Right lobe of liver (tissue), 6 donors: ENCODE measurements at regions not wholly inside any gene's neighbourhood (a gene's known extent, or its start where the extent isn't known, plus 50 kb on each side); places are given as distances from the start of the nearest gene placed in this dataset.

ENCODE experiments used
- ATAC-seq, 4 donors: fragments of 200-7000 bp; cut with Tn5 transposase; one replicate each; pipeline ENCODE4 v1.9.1; 2020; ENCODE audit warnings: mild to moderate bottlenecking in 4 of 4, moderate library complexity in 4 of 4
- DNase-seq, 3 donors: peaks; one replicate each; pipeline ENCODE4 v3.0.0-alpha.2; 2020
- H3K27ac ChIP-seq, 3 donors: fragments of 200-600 bp; one replicate each; pipeline ENCODE4 v1.8.0; 2022
- H3K27me3 ChIP-seq, 2 donors: fragments of 200-600 bp; one replicate each; pipeline ENCODE4 v1.8.0; 2022
- H3K36me3 ChIP-seq, 4 donors: fragments of 200-600 bp; sonication (generic) in 1 of 4; one replicate each; pipeline versions ENCODE4 v1.5.1 to v1.8.0; 2017 to 2022; ENCODE audit warnings: control low read depth in 1 of 4
- H3K4me1 ChIP-seq, 4 donors: fragments of 200-600 bp; sonication (generic) in 1 of 4; one replicate each; pipeline versions ENCODE4 v1.5.1 to v1.8.0; 2017 to 2022; ENCODE audit warnings: control low read depth in 1 of 4
- H3K4me3 ChIP-seq, 3 donors: fragments of 200-600 bp; one replicate each; pipeline ENCODE4 v1.8.0; 2022
- H3K9me3 ChIP-seq, 4 donors: fragments of 200-600 bp; sonication (generic) in 1 of 4; one replicate each; pipeline versions ENCODE4 v1.5.1 to v1.8.0; 2017 to 2022; ENCODE audit warnings: control low read depth in 1 of 4
- CTCF ChIP-seq, 4 donors: fragments of 200-600 bp in 3 of 4; fragments of 450-650 bp in 1 of 4; IDR thresholded peaks; one replicate each; pipeline versions ENCODE4 v1.5.1 to v1.8.0; 2016 to 2022; ENCODE audit warnings: antibody characterized with exemption in 4 of 4, mild to moderate bottlenecking in 2 of 4
- POLR2A ChIP-seq: fragments of 450-650 bp; IDR thresholded peaks from one replicate; pipeline ENCODE4 v1.6.1; 2017; ENCODE audit warnings: antibody characterized with exemption, mild to moderate bottlenecking
- WGBS: methylation state at CpG from one replicate; pipeline ENCODE4 v1.1.6; 2018; ENCODE audit warnings: low coverage, low lambda C conversion rate; ENCODE audit not compliant: insufficient coverage; ENCODE audit errors: missing lambda C conversion rate; 5-methylcytosine and 5-hydroxymethylcytosine counted together
- intact Hi-C, 2 donors: fragments of 100-400 bp; cut with DNase I; formaldehyde crosslinking; loops; one replicate each; pipeline versions ENCODE4 v1.11.2 to v1.14.1; 2022
- donor health status: DM: no; HTN: yes; CAD: no.
- donor health status: DM: no; HTN: no; CAD: no.
- donor health status: DM: no; HTN: no; CAD: no.
- donor health status: DM: no; HTN: yes; CAD: no.
- donor health status: DM: no; HTN: yes; CAD: no.

GRCh38 chr13:34277936-34278335, 460.0 kb downstream of the RFC3 start:
- no peaks in the 10 kb centered on the region for H3K36me3 ChIP-seq
- 37% methylated on average over 4 of the region's 4 CpGs for WGBS
- TF ChIP-seq POLR2A = no peak
- TF ChIP-seq CTCF (IDR thresholded peaks at IDR 0.05) = no peak
- no peaks in the 10 kb centered on the region for H3K4me1 ChIP-seq
- H3K9me3 ChIP-seq = no peaks in the 10 kb centered on the region
- no peaks in the 10 kb centered on the region for H3K27me3 ChIP-seq
- ATAC-seq (no peak), DNase-seq (no peak)
- H3K27ac ChIP-seq = no peak overlapping the region
- H3K4me3 ChIP-seq = no peak overlapping the region
- intact Hi-C loops = no loop called here

GRCh38 chr13:34278780-34279179, 460.8 kb downstream of the RFC3 start:
- intact Hi-C loops = no loop called here
- no peaks in the 10 kb centered on the region for H3K4me1 ChIP-seq
- H3K27me3 ChIP-seq = no peaks in the 10 kb centered on the region
- no peak for TF ChIP-seq POLR2A
- no peak for TF ChIP-seq CTCF (IDR thresholded peaks at IDR 0.05)
- no peak for ATAC-seq
- no peaks in the 10 kb centered on the region for H3K36me3 ChIP-seq
- no peak overlapping the region for H3K27ac ChIP-seq
- WGBS = 43% methylated on average over 2 of the region's 2 CpGs
- no peak overlapping the region for H3K4me3 ChIP-seq
- H3K9me3 ChIP-seq = no peaks in the 10 kb centered on the region
- no peak for DNase-seq

- no peak overlapping the region for H3K27ac ChIP-seq
- no peaks in the 10 kb centered on the region for H3K36me3 ChIP-seq
- H3K9me3 ChIP-seq = no peaks in the 10 kb centered on the region
- DNase-seq (no peak), ATAC-seq (no peak)
- no peak overlapping the region for H3K4me3 ChIP-seq
- TF ChIP-seq POLR2A (no peak), CTCF (IDR thresholded peaks at IDR 0.05) (no peak)
- no peaks in the 10 kb centered on the region for H3K27me3 ChIP-seq
- H3K4me1 ChIP-seq = no peaks in the 10 kb centered on the region
- intact Hi-C loops = no loop called here
These were observed 472.7 kb downstream of the RFC3 start for GRCh38 chr13:34290661-34291060.

GRCh38 chr13:34294483-34295129, 476.7 kb downstream of the RFC3 start:
- Histone ChIP-seq H3K4me3 (no peak overlapping the region), H3K27ac (no peak overlapping the region), H3K27me3 (no peaks in the 10 kb centered on the region), H3K4me1 (no peaks in the 10 kb centered on the region), H3K9me3 (no peaks in the 10 kb centered on the region), H3K36me3 (no peaks in the 10 kb centered on the region)
- ATAC-seq = no peak
- 27% methylated on average over 5 of the region's 5 CpGs for WGBS
- no peak for DNase-seq
- no peak for TF ChIP-seq POLR2A
- no peak for TF ChIP-seq CTCF (IDR thresholded peaks at IDR 0.05)
- intact Hi-C loops = no loop called here

- Histone ChIP-seq H3K4me3 (peak overlapping the region in 1 of 3 donors; percentile 20), H3K4me1 (no peaks in the 10 kb centered on the region), H3K27ac (no peak overlapping the region), H3K36me3 (no peaks in the 10 kb centered on the region), H3K27me3 (no peaks in the 10 kb centered on the region), H3K9me3 (no peaks in the 10 kb centered on the region)
- WGBS = 13% methylated on average over 1 of the region's 1 CpG
- TF ChIP-seq CTCF (IDR thresholded peaks at IDR 0.05) (no peak), POLR2A (no peak)
- intact Hi-C loops = no loop called here
- ATAC-seq (peak; percentile 42 to 81 (median 64)), DNase-seq (no peak)
These were observed 482.6 kb downstream of the RFC3 start for GRCh38 chr13:34300559-34300958.
